HL-60/S4 (cell line): ENCODE measurements at regions not wholly inside any gene's neighbourhood (a gene's known extent, or its start where the extent isn't known, plus 50 kb on each side); places are given as distances from the start of the nearest gene placed in this dataset.

Source experiments
- in situ Hi-C: fragments of 300-500 bp; cut with MboI; formaldehyde crosslinking; loops from 2 replicates; pipeline ENCODE4 v1.14.3; 2022; ENCODE audit warnings: low sequenced_read_pairs

GRCh38 chr3:178059119-178059518, 477.1 kb upstream of the KCNMB2 start:
- in situ Hi-C loops = no loop called here

GRCh38 chr3:178059836-178060235, 476.4 kb upstream of the KCNMB2 start:
- in situ Hi-C loops = no loop called here

GRCh38 chr3:178060407-178060806, 475.8 kb upstream of the KCNMB2 start:
- in situ Hi-C loops = no loop called here

- in situ Hi-C loops = no loop called here
These were observed 474.1 kb upstream of the KCNMB2 start for GRCh38 chr3:178062126-178062525.

GRCh38 chr3:178063461-178063860, 472.8 kb upstream of the KCNMB2 start:
- in situ Hi-C loops = no loop called here

GRCh38 chr3:178067721-178068120, 468.5 kb upstream of the KCNMB2 start:
- in situ Hi-C loops = no loop called here

- in situ Hi-C loops = no loop called here
These were observed 463.6 kb upstream of the KCNMB2 start for GRCh38 chr3:178072391-178073305.

- in situ Hi-C loops = no loop called here
These were observed 462.9 kb upstream of the KCNMB2 start for GRCh38 chr3:178073366-178073765.

- in situ Hi-C loops = no loop called here
These were observed 460.9 kb upstream of the KCNMB2 start for GRCh38 chr3:178075344-178075743.

GRCh38 chr3:178078953-178079352, 457.3 kb upstream of the KCNMB2 start:
- in situ Hi-C loops = no loop called here

GRCh38 chr3:178079966-178080365, 456.3 kb upstream of the KCNMB2 start:
- in situ Hi-C loops = no loop called here

- in situ Hi-C loops = no loop called here
These were observed 453.8 kb upstream of the KCNMB2 start for GRCh38 chr3:178082326-178082906.

- in situ Hi-C loops = no loop called here
These were observed 452.1 kb upstream of the KCNMB2 start for GRCh38 chr3:178083906-178084866.

GRCh38 chr3:178084938-178085816, 451.1 kb upstream of the KCNMB2 start:
- in situ Hi-C loops = no loop called here

- in situ Hi-C loops = no loop called here
These were observed 450.5 kb upstream of the KCNMB2 start for GRCh38 chr3:178085817-178086123.

- in situ Hi-C loops = no loop called here
These were observed 450.0 kb upstream of the KCNMB2 start for GRCh38 chr3:178086144-178086825.

- in situ Hi-C loops = no loop called here
These were observed 448.9 kb upstream of the KCNMB2 start for GRCh38 chr3:178087376-178087775.

- in situ Hi-C loops = no loop called here
These were observed 447.3 kb upstream of the KCNMB2 start for GRCh38 chr3:178088963-178089362.

GRCh38 chr3:178090899-178091298, 445.3 kb upstream of the KCNMB2 start:
- in situ Hi-C loops = no loop called here

GRCh38 chr3:178095522-178095921, 440.7 kb upstream of the KCNMB2 start:
- in situ Hi-C loops = no loop called here
